Astrocyte of the cerebellum (primary cell): ENCODE measurements at regions not wholly inside any gene's neighbourhood (a gene's known extent, or its start where the extent isn't known, plus 50 kb on each side); places are given as distances from the start of the nearest gene placed in this dataset.

Experiments
- DNase-seq: peaks from one replicate; pipeline ENCODE4 v3.0.0-alpha.2; 2011; ENCODE audit warnings: low read depth
- H3K4me3 ChIP-seq: 2 replicates; pipeline ENCODE4 v1.5.1; 2011; ENCODE audit warnings: mild to moderate bottlenecking, low read depth, low read length, moderate library complexity
- in situ Hi-C: cut with HindIII; loops from 2 replicates; pipeline ENCODE4 v1.10.0; 2017; ENCODE audit warnings: low sequenced_read_pairs
- TF ChIP-seq, protein P1 (sequence below): IDR thresholded peaks from 2 replicates; pipeline ENCODE4 v1.5.1; 2012; ENCODE audit warnings: low read length, low read depth, moderate library complexity, mild to moderate bottlenecking; ENCODE audit errors: missing control alignments

GRCh38 chr2:144580521-144581161 is 60.7 kb upstream of the ZEB2 start:
- DNase-seq, result no peak
- in situ Hi-C loops, result no loop called here
- TF ChIP-seq, protein P1, sequence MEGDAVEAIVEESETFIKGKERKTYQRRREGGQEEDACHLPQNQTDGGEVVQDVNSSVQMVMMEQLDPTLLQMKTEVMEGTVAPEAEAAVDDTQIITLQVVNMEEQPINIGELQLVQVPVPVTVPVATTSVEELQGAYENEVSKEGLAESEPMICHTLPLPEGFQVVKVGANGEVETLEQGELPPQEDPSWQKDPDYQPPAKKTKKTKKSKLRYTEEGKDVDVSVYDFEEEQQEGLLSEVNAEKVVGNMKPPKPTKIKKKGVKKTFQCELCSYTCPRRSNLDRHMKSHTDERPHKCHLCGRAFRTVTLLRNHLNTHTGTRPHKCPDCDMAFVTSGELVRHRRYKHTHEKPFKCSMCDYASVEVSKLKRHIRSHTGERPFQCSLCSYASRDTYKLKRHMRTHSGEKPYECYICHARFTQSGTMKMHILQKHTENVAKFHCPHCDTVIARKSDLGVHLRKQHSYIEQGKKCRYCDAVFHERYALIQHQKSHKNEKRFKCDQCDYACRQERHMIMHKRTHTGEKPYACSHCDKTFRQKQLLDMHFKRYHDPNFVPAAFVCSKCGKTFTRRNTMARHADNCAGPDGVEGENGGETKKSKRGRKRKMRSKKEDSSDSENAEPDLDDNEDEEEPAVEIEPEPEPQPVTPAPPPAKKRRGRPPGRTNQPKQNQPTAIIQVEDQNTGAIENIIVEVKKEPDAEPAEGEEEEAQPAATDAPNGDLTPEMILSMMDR, result no peak
- H3K4me3 ChIP-seq, result no peak overlapping the region

DNA sequence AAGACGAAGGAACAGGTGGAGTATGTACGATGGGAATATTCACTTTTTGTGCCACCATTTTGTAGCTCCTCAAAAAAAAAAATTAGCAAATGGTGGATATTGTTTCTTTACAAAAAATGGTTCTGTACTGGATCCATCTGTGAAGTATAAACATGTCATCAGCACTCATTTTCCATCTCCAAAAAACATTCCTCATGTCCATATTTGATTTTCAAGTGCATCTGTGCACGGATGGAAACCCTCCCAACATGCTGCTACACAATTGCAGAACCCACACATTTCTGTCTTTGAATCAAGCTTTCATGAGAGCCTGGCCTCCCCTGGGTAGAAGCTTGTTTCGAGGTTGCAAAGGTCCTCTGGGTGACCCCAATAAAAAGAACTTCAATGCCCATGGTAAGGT is 59.6 kb upstream of the ZEB2 start:
- no peak overlapping the region for H3K4me3 ChIP-seq
- in situ Hi-C loops, result no loop called here
- no peak for DNase-seq
- TF ChIP-seq, protein P1, result no peak

- no peak for DNase-seq
- in situ Hi-C loops, result no loop called here
- H3K4me3 ChIP-seq, result no peak overlapping the region
- TF ChIP-seq, protein P1, result no peak
These were observed 58.2 kb upstream of the ZEB2 start for GRCh38 chr2:144578099-144578498.

GRCh38 chr2:144572977-144573376 is 53.1 kb upstream of the ZEB2 start:
- TF ChIP-seq, protein P1, result no peak

DNA sequence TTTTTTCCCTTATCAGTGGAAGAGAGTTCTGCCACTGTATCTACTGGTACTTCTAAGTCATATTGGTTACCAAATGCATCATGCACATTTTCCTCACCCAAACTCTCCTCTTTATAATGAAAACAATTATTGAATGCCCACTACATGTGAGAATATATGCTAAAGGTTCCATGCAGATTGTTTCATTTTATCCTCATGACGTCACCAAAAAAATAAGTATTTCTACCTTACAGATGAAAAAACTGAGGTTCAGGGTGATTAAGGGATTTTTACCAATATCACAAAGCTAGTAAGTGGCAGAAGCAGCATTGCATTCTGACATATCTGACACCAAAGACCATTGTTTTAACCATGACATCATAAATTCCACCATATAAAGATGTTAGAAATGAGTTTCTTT is 51.9 kb upstream of the ZEB2 start:
- in situ Hi-C loops, result no loop called here
- TF ChIP-seq, protein P1, result no peak
- no peak overlapping the region for H3K4me3 ChIP-seq
- no peak for DNase-seq

More at GRCh38 chr2:144572977-144573376, 53.1 kb upstream of the ZEB2 start:
- no peak for DNase-seq
- no peak overlapping the region for H3K4me3 ChIP-seq
- in situ Hi-C loops, result no loop called here

GRCh38 chr2:144570566-144570965 is 50.6 kb upstream of the ZEB2 start:
- in situ Hi-C loops, result no loop called here
- no peak for DNase-seq
- no peak overlapping the region for H3K4me3 ChIP-seq
- TF ChIP-seq, protein P1, result no peak
